ENCODE measurements at regions not wholly inside any gene's neighbourhood (a gene's known extent, or its start where the extent isn't known, plus 50 kb on each side); places are given as distances from the start of the nearest gene placed in this dataset.

GRCh38 chr20:60403105-60403741, 445.0 kb downstream of the CDH26 start:
- DNase-seq (ENCODE audit: low read depth), result no peak
- H3K4me3 ChIP-seq (ENCODE audit: control insufficient read depth, low read depth, low read length), result no peak overlapping the region
- TF ChIP-seq, protein P1, sequence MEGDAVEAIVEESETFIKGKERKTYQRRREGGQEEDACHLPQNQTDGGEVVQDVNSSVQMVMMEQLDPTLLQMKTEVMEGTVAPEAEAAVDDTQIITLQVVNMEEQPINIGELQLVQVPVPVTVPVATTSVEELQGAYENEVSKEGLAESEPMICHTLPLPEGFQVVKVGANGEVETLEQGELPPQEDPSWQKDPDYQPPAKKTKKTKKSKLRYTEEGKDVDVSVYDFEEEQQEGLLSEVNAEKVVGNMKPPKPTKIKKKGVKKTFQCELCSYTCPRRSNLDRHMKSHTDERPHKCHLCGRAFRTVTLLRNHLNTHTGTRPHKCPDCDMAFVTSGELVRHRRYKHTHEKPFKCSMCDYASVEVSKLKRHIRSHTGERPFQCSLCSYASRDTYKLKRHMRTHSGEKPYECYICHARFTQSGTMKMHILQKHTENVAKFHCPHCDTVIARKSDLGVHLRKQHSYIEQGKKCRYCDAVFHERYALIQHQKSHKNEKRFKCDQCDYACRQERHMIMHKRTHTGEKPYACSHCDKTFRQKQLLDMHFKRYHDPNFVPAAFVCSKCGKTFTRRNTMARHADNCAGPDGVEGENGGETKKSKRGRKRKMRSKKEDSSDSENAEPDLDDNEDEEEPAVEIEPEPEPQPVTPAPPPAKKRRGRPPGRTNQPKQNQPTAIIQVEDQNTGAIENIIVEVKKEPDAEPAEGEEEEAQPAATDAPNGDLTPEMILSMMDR (IDR thresholded peaks at IDR 0.05; ENCODE audit: control insufficient read depth, insufficient read depth, low read depth, low read length, missing control alignments), result no peak

DNA sequence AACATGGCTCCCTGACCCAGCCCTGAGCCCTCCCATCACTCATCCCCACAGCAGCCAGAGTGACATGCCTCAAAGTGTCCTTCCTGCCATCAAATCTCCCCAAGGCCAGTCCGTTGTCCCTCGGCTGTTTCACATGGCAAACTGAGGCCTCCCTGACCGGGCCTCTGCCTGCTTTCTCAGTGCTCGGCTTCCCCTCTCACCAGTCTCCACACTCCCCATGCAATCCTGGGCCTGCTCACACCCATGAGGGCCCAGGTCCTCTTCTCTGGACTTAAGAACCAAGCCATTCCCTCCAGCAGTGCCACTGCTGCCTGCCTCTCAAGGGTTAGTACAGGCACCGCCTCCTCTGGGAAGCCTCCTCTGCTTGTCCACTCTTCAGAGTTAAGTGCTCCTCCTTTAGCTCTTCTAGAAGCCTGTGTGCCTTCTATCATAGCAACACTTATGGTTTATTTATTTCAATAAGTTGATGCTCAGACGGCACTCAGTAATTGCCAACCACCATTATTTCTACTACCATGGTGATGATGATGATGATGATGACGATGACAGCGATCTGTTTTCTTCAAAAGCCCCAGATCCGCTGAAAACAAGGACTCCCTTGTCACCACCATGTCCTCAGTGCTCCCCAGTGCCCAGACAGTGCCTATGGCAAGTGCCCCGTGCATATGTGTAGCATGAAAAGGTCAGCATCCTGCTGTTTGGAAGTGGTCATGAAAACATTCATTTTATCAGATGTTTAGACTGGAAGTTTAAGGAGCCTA, 449.0 kb downstream of the CDH26 start:
- no peak overlapping the region for H3K4me3 ChIP-seq (ENCODE audit: control insufficient read depth, low read depth, low read length)
- TF ChIP-seq, protein P1 (IDR thresholded peaks at IDR 0.05; ENCODE audit: control insufficient read depth, insufficient read depth, low read depth, low read length, missing control alignments), result no peak
- no peak for DNase-seq (ENCODE audit: low read depth)

DNA sequence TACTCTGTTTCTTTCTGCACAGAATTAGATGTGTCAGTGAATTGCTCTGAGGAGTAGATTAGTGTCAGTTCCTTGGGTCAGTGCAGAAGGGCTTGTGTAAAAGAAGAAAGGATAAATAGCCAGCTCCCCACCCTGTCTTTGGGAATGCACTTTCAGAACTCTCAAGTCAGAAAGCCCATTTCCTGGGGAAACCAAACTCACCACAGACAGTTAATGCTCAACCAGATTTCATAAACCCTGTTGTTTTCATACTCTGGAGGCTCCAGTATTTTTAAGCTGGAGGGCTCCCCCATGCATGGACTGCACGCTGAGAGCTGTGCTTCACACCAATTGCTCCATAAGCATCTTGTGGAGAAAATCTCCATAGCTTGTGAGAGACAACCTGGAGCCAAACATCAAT, 449.7 kb downstream of the CDH26 start:
- no peak for DNase-seq (ENCODE audit: low read depth)
- no peak overlapping the region for H3K4me3 ChIP-seq (ENCODE audit: control insufficient read depth, low read depth, low read length)
- TF ChIP-seq, protein P1 (IDR thresholded peaks at IDR 0.05; ENCODE audit: control insufficient read depth, insufficient read depth, low read depth, low read length, missing control alignments), result no peak

DNA sequence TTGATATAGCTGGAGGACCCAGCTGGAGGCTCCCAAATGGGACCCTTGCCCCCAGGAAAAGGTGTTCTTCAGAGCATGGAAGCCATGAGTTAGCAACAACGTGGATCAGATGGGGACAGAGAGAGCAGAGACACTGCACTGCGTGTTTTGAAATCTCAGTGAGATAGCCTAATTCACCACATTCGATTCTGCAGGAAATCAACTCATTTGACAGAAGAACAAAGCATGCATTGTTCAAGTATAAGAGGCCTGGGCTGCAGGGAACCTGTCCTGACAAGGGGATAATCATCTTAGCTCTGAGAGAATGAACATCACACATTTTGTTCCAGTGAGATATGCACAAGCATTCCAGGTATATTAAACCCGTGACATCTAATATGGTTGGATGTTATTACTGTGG, 450.2 kb downstream of the CDH26 start:
- no peak overlapping the region for H3K4me3 ChIP-seq (ENCODE audit: control insufficient read depth, low read depth, low read length)
- no peak for DNase-seq (ENCODE audit: low read depth)
- TF ChIP-seq, protein P1 (IDR thresholded peaks at IDR 0.05; ENCODE audit: control insufficient read depth, insufficient read depth, low read depth, low read length, missing control alignments), result no peak

DNA sequence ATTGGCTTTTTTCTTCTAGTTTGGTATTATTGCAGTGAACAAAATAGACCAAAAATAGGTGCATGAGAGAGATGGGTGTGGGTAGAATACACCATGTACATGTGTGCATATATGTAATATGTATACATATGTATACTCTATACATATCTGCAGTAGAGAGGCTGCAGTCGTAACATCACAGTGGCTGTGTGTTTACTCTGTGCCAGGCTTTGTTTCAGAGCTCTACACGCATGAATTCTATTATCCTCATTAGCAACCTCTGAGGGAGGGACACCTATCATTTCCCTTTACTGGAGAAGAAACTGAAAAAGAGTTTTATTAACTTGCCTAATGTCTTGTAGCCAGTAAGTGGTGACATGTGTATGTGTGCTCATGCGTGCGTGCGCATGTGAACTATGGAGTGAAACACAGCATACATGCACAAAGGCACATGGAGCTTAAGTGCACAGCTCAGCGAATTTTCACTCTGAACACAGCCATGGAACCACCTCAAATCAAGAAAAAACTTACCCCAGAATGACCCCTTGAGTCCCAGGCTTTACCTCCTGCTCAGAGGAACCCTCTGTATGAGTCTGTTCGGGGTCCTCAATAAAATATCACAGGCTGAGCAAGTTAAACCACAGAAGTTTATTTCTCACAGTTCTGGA, 452.5 kb downstream of the CDH26 start:
- TF ChIP-seq, protein P1 (IDR thresholded peaks at IDR 0.05; ENCODE audit: control insufficient read depth, insufficient read depth, low read depth, low read length, missing control alignments), result no peak
- H3K4me3 ChIP-seq (ENCODE audit: control insufficient read depth, low read depth, low read length), result no peak overlapping the region
- no peak for DNase-seq (ENCODE audit: low read depth)

- DNase-seq (ENCODE audit: low read depth), result no peak
- H3K4me3 ChIP-seq (ENCODE audit: control insufficient read depth, low read depth, low read length), result no peak overlapping the region
- TF ChIP-seq, protein P1 (IDR thresholded peaks at IDR 0.05; ENCODE audit: control insufficient read depth, insufficient read depth, low read depth, low read length, missing control alignments), result no peak
Observed at GRCh38 chr20:60411813-60412212, 453.6 kb downstream of the CDH26 start.
